HCT116 (cell line): ENCODE measurements at regions not wholly inside any gene's neighbourhood (a gene's known extent, or its start where the extent isn't known, plus 50 kb on each side); places are given as distances from the start of the nearest gene placed in this dataset.

Experiments used
- CTCF ChIP-seq, 3 experiments: fragments of 200-600 bp in 1 of 3; sonication (generic) in 1 of 3; IDR thresholded peaks in 2 of 3; conservative IDR thresholded peaks in 1 of 3; 2 replicates each; pipeline ENCODE4 v1.5.1; 2012 to 2017; ENCODE audit warnings: low read depth in 2 of 3, low read length in 2 of 3, antibody characterized with exemption in 1 of 3, borderline replicate concordance in 1 of 3, control low read depth in 1 of 3, mild to moderate bottlenecking in 1 of 3, mixed read lengths in 1 of 3, mixed run types in 1 of 3, moderate library complexity in 1 of 3; ENCODE audit not compliant: insufficient read depth in 1 of 3
- POLR2A ChIP-seq: IDR thresholded peaks from 2 replicates; pipeline ENCODE4 v1.7.0; 2011; ENCODE audit warnings: borderline replicate concordance; ENCODE audit not compliant: insufficient read depth, insufficient read length; ENCODE audit errors: extremely low read depth

- TF ChIP-seq POLR2A (no peak), CTCF (IDR thresholded peaks at IDR 0.05 in 2 of 3, conservative IDR thresholded peaks at IDR 0.05 in 1 of 3; ENCODE audit: borderline replicate concordance in 1 of 3, insufficient read depth in 1 of 3, low read depth in 2 of 3, low read length in 2 of 3) (no peak)
Observed at GRCh38 chr18:33814546-33814945, 236.5 kb downstream of the ASXL3 start.
